Body of pancreas (tissue), 4 donors: ENCODE measurements at regions not wholly inside any gene's neighbourhood (a gene's known extent, or its start where the extent isn't known, plus 50 kb on each side); places are given as distances from the start of the nearest gene placed in this dataset.

Experiments used
- ATAC-seq: fragments of 150-250 bp; one replicate; pipeline ENCODE4 v1.9.1; 2016
- DNase-seq, 4 donors: peaks; one replicate each; pipeline ENCODE4 v3.0.0-alpha.2; 2019
- H3K27ac ChIP-seq, 4 donors: fragments of 200-600 bp; sonication (generic); 1 replicate in 3 of 4; 2 replicates in 1 of 4; pipeline versions ENCODE4 v1.5.1 to v1.6.1; 2016 to 2019; ENCODE audit warnings: mild to moderate bottlenecking in 1 of 4, mixed read lengths in 1 of 4, moderate library complexity in 1 of 4
- H3K27me3 ChIP-seq, 2 donors: fragments of 200-600 bp; sonication (generic); one replicate each; pipeline ENCODE4 v1.6.0; 2016; ENCODE audit warnings: mild to moderate bottlenecking in 1 of 2
- H3K36me3 ChIP-seq, 2 donors: fragments of 200-600 bp; sonication (generic); replicated peaks in 1 of 2; 2 replicates each; pipeline ENCODE4 v1.5.1; 2016; ENCODE audit warnings: low read depth in 2 of 2; ENCODE audit not compliant: insufficient read depth in 1 of 2
- H3K4me1 ChIP-seq: fragments of 200-600 bp; sonication (generic); one replicate; pipeline ENCODE4 v1.6.0; 2016
- H3K4me3 ChIP-seq, 2 donors: fragments of 200-600 bp; sonication (generic); 1 replicate in 1 of 2; 2 replicates in 1 of 2; pipeline ENCODE4 v1.5.1; 2016 to 2019
- H3K9me3 ChIP-seq, 3 donors: fragments of 200-600 bp; sonication (generic); 1 replicate in 2 of 3; 2 replicates in 1 of 3; pipeline ENCODE4 v1.5.1; 2016
- POLR2A ChIP-seq, 3 donors: fragments of 450-650 bp; IDR thresholded peaks; one replicate each; pipeline ENCODE4 v1.6.1; 2016; ENCODE audit warnings: antibody characterized with exemption in 3 of 3, mild to moderate bottlenecking in 2 of 3
- WGBS, 2 donors: methylation state at CpG; one replicate each; pipeline ENCODE4 v1.1.5; 2017; 5-methylcytosine and 5-hydroxymethylcytosine counted together
- intact Hi-C: fragments of 100-400 bp; cut with DNase I; formaldehyde crosslinking; loops from one replicate; pipeline ENCODE4 v1.15.1; 2023
- TF ChIP-seq, protein P1 (sequence below), 7 experiments: fragments of 450-650 bp in 4 of 7; fragments of 200-600 bp in 3 of 7; sonication (generic) in 3 of 7; IDR thresholded peaks; one replicate each; pipeline ENCODE4 v1.5.1; 2016 to 2019; ENCODE audit warnings: antibody characterized with exemption in 7 of 7

DNA sequence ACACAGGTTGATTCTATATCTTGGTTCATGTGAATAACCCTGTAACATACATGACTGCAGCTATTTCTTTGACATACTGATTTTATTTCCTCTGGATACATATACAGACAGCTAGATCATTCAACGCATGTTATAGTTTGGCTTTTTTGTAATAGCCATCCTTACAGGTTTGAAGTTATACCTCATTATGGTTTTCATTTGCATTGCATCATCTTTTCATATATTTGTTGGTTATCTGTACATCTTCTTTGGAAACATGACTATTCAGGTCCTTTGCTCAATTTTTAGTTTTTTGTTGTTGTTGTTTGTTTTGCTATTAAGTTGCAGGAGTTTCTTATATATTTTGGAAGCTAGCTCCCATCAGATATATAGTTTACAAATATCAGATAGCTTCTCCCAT, 276.2 kb upstream of the NETO1 start:
- H3K4me3 ChIP-seq: no peak overlapping the region
- H3K4me1 ChIP-seq: no peaks in the 10 kb centered on the region
- intact Hi-C loops: no loop called here
- TF ChIP-seq, protein P1, sequence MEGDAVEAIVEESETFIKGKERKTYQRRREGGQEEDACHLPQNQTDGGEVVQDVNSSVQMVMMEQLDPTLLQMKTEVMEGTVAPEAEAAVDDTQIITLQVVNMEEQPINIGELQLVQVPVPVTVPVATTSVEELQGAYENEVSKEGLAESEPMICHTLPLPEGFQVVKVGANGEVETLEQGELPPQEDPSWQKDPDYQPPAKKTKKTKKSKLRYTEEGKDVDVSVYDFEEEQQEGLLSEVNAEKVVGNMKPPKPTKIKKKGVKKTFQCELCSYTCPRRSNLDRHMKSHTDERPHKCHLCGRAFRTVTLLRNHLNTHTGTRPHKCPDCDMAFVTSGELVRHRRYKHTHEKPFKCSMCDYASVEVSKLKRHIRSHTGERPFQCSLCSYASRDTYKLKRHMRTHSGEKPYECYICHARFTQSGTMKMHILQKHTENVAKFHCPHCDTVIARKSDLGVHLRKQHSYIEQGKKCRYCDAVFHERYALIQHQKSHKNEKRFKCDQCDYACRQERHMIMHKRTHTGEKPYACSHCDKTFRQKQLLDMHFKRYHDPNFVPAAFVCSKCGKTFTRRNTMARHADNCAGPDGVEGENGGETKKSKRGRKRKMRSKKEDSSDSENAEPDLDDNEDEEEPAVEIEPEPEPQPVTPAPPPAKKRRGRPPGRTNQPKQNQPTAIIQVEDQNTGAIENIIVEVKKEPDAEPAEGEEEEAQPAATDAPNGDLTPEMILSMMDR (IDR thresholded peaks at IDR 0.05): no peak
- no peak for TF ChIP-seq POLR2A (IDR thresholded peaks at IDR 0.05)
- no peak overlapping the region for H3K27ac ChIP-seq
- WGBS, 2 donors: 86 to 95% methylated on average over 1 of the region's 1 CpG
- ATAC-seq (no peak), DNase-seq (no peak)
- no peaks in the 10 kb centered on the region for H3K9me3 ChIP-seq
- no peaks in the 10 kb centered on the region for H3K36me3 ChIP-seq
- H3K27me3 ChIP-seq: no peaks in the 10 kb centered on the region

- Histone ChIP-seq H3K27me3 (no peaks in the 10 kb centered on the region), H3K27ac (no peak overlapping the region), H3K4me1 (no peaks in the 10 kb centered on the region), H3K9me3 (no peaks in the 10 kb centered on the region), H3K4me3 (no peak overlapping the region), H3K36me3 (no peaks in the 10 kb centered on the region)
- whole genome bisulfite sequencing, 2 donors: 42 to 56% methylated on average over 2 of the region's 2 CpGs
- DNase-seq (no peak), ATAC-seq (no peak)
- TF ChIP-seq POLR2A (IDR thresholded peaks at IDR 0.05): no peak
- TF ChIP-seq, protein P1 (IDR thresholded peaks at IDR 0.05): peak in 1 of 7 experiments; percentile 4
- intact Hi-C loops: no loop called here
Measured at GRCh38 chr18:73136134-73136533, 268.3 kb upstream of the NETO1 start.

GRCh38 chr18:73124175-73124574, 256.4 kb upstream of the NETO1 start:
- 36 to 50% methylated on average over 2 of the region's 2 CpGs for WGBS, 2 donors
- no peak overlapping the region for H3K27ac ChIP-seq
- DNase-seq (no peak), ATAC-seq (no peak)
- no peaks in the 10 kb centered on the region for H3K9me3 ChIP-seq
- H3K36me3 ChIP-seq: no peaks in the 10 kb centered on the region
- no peak for TF ChIP-seq POLR2A (IDR thresholded peaks at IDR 0.05)
- H3K4me1 ChIP-seq: no peaks in the 10 kb centered on the region
- intact Hi-C loops: no loop called here
- H3K27me3 ChIP-seq: no peaks in the 10 kb centered on the region
- no peak overlapping the region for H3K4me3 ChIP-seq

- Histone ChIP-seq H3K27me3 (no peaks in the 10 kb centered on the region), H3K4me3 (no peak overlapping the region), H3K36me3 (no peaks in the 10 kb centered on the region), H3K27ac (no peak overlapping the region), H3K4me1 (no peaks in the 10 kb centered on the region), H3K9me3 (no peaks in the 10 kb centered on the region)
- WGBS, 2 donors: 69 to 75% methylated on average over 1 of the region's 1 CpG
- ATAC-seq (no peak), DNase-seq (no peak)
- TF ChIP-seq, protein P1 (IDR thresholded peaks at IDR 0.05): no peak
- TF ChIP-seq POLR2A (IDR thresholded peaks at IDR 0.05): no peak
- intact Hi-C loops: no loop called here
Measured at GRCh38 chr18:73121207-73121606, 253.4 kb upstream of the NETO1 start.

- Histone ChIP-seq H3K36me3 (no peaks in the 10 kb centered on the region), H3K9me3 (no peaks in the 10 kb centered on the region), H3K4me1 (no peaks in the 10 kb centered on the region), H3K4me3 (no peak overlapping the region), H3K27ac (no peak overlapping the region), H3K27me3 (no peaks in the 10 kb centered on the region)
- DNase-seq (no peak), ATAC-seq (no peak)
- intact Hi-C loops: no loop called here
- 81 to 86% methylated on average over 8 of the region's 8 CpGs for WGBS, 2 donors
- TF ChIP-seq, protein P1 (IDR thresholded peaks at IDR 0.05): no peak
- no peak for TF ChIP-seq POLR2A (IDR thresholded peaks at IDR 0.05)
Measured at GRCh38 chr18:73120626-73121025, 252.8 kb upstream of the NETO1 start.
